Fibroblast of skin of scalp (primary cell): ENCODE measurements at regions not wholly inside any gene's neighbourhood (a gene's known extent, or its start where the extent isn't known, plus 50 kb on each side); places are given as distances from the start of the nearest gene placed in this dataset.

Experiments
- DNase-seq: peaks from one replicate; pipeline ENCODE4 v3.0.0-alpha.2; 2013

GRCh38 chr7:116425647-116426209 is 73.8 kb upstream of the CAV2 start:
- DNase-seq, result no peak

- DNase-seq, result peak; percentile 92
These were observed 72.9 kb upstream of the CAV2 start for GRCh38 chr7:116426428-116427156.

GRCh38 chr7:116429986-116430619 is 69.4 kb upstream of the CAV2 start:
- no peak for DNase-seq

- DNase-seq, result peak; percentile 46
These were observed 67.6 kb upstream of the CAV2 start for GRCh38 chr7:116431787-116432526.

- peak; percentile 44 for DNase-seq
These were observed 67.0 kb upstream of the CAV2 start for GRCh38 chr7:116432527-116432916.

- peak; percentile 70 for DNase-seq
These were observed 66.3 kb upstream of the CAV2 start for GRCh38 chr7:116433246-116433645.

GRCh38 chr7:116434820-116435341 is 64.7 kb upstream of the CAV2 start:
- peak; percentile 95 for DNase-seq

- DNase-seq, result peak; percentile 66
These were observed 63.2 kb upstream of the CAV2 start for GRCh38 chr7:116436305-116436826.

- peak; percentile 60 for DNase-seq
These were observed 61.3 kb upstream of the CAV2 start for GRCh38 chr7:116438267-116438666.

GRCh38 chr7:116439005-116439404 is 60.5 kb upstream of the CAV2 start:
- DNase-seq, result no peak

GRCh38 chr7:116439841-116440549 is 59.5 kb upstream of the CAV2 start:
- peak; percentile 35 for DNase-seq

- DNase-seq, result peak; percentile 72
These were observed 58.0 kb upstream of the CAV2 start for GRCh38 chr7:116441534-116441933.

- peak; percentile 95 for DNase-seq
These were observed 56.4 kb upstream of the CAV2 start for GRCh38 chr7:116443101-116443523.

- DNase-seq, result no peak
These were observed 55.9 kb upstream of the CAV2 start for GRCh38 chr7:116443646-116444045.

GRCh38 chr7:116445447-116446211 is 53.9 kb upstream of the CAV2 start:
- no peak for DNase-seq

- peak; percentile 80 for DNase-seq
These were observed 53.2 kb upstream of the CAV2 start for GRCh38 chr7:116446212-116446855.

- DNase-seq, result no peak
These were observed 52.1 kb upstream of the CAV2 start for GRCh38 chr7:116447436-116447835.

- DNase-seq, result no peak
These were observed 51.3 kb upstream of the CAV2 start for GRCh38 chr7:116447966-116448839.

GRCh38 chr7:116449441-116449840 is 50.1 kb upstream of the CAV2 start:
- DNase-seq, result no peak
